Suprapubic skin (tissue), 4 donors: ENCODE measurements at regions not wholly inside any gene's neighbourhood (a gene's known extent, or its start where the extent isn't known, plus 50 kb on each side); places are given as distances from the start of the nearest gene placed in this dataset.

Experiments
- DNase-seq, 2 donors: peaks; one replicate each; pipeline ENCODE4 v3.0.0-alpha.2; 2019; ENCODE audit warnings: low spot score in 2 of 2
- H3K27ac ChIP-seq: fragments of 200-600 bp; sonication (generic); one replicate; pipeline ENCODE4 v1.5.1; 2019
- H3K27me3 ChIP-seq: fragments of 200-600 bp; sonication (generic); one replicate; pipeline ENCODE4 v1.5.1; 2019
- H3K36me3 ChIP-seq: fragments of 200-600 bp; sonication (generic); one replicate; pipeline ENCODE4 v1.5.1; 2019
- H3K4me1 ChIP-seq: fragments of 200-600 bp; sonication (generic); one replicate; pipeline ENCODE4 v1.5.1; 2019
- H3K4me3 ChIP-seq: fragments of 200-600 bp; sonication (generic); one replicate; pipeline ENCODE4 v1.5.1; 2019; ENCODE audit warnings: mild to moderate bottlenecking
- H3K9me3 ChIP-seq: fragments of 200-600 bp; sonication (generic); one replicate; pipeline ENCODE4 v1.5.1; 2019
- CTCF ChIP-seq, 2 donors: fragments of 200-600 bp in 1 of 2; fragments of 450-650 bp in 1 of 2; sonication (generic) in 1 of 2; IDR thresholded peaks; one replicate each; pipeline ENCODE4 v1.5.1; 2016 to 2019; ENCODE audit warnings: antibody characterized with exemption in 2 of 2, mild to moderate bottlenecking in 1 of 2, moderate library complexity in 1 of 2
- EP300 ChIP-seq: sonication (generic); formaldehyde crosslinking; IDR thresholded peaks from one replicate; pipeline ENCODE4 v1.6.1; 2017; ENCODE audit warnings: antibody characterized with exemption
- POLR2A ChIP-seq, 2 donors: fragments of 450-650 bp; IDR thresholded peaks; one replicate each; pipeline ENCODE4 v1.6.1; 2017; ENCODE audit warnings: antibody characterized with exemption in 2 of 2, mild to moderate bottlenecking in 2 of 2, moderate library complexity in 2 of 2
- POLR2AphosphoS5 ChIP-seq, 3 donors: sonication (generic); formaldehyde crosslinking; IDR thresholded peaks; one replicate each; pipeline ENCODE4 v1.6.1; 2017; ENCODE audit warnings: antibody characterized with exemption in 3 of 3
- WGBS: methylation state at CpG from one replicate; pipeline ENCODE4 v1.1.5; 2018; 5-methylcytosine and 5-hydroxymethylcytosine counted together

DNA sequence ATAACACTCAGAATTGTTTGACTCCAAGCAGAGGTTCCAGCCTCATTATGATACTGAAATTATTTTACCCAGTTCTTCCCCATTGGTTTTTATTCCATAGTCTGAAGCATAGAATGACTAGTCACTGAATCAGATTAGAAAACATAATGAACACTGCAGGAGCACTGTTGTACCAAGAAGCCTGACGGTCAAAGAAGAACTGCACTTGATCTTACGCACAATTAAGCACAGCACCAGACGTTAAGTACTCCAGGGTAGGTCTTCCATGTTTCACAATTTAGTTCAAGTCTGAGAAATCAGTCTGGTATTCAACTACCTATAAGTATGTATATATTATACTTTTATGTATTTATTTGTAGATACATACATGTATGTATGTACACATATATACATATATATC, 973.5 kb upstream of the SPRY2 start:
- Histone ChIP-seq H3K36me3 (no peaks in the 10 kb centered on the region), H3K9me3 (peaks cover 1% of the 10 kb centered on the region), H3K4me1 (no peaks in the 10 kb centered on the region), H3K27ac (no peak overlapping the region), H3K4me3 (no peak overlapping the region), H3K27me3 (no peaks in the 10 kb centered on the region)
- DNase-seq: no peak
- no peak for TF ChIP-seq CTCF (IDR thresholded peaks at IDR 0.05)
- TF ChIP-seq POLR2A (IDR thresholded peaks at IDR 0.05): no peak
- TF ChIP-seq POLR2AphosphoS5 (IDR thresholded peaks at IDR 0.05): no peak
- TF ChIP-seq EP300: no peak
- WGBS: 84% methylated on average over 3 of the region's 3 CpGs

GRCh38 chr13:81305928-81306327, 965.0 kb upstream of the SPRY2 start:
- no peak for TF ChIP-seq POLR2AphosphoS5 (IDR thresholded peaks at IDR 0.05)
- no peak for TF ChIP-seq CTCF (IDR thresholded peaks at IDR 0.05)
- no peak for TF ChIP-seq POLR2A (IDR thresholded peaks at IDR 0.05)
- DNase-seq: no peak
- Histone ChIP-seq H3K27ac (no peak overlapping the region), H3K4me3 (no peak overlapping the region), H3K4me1 (no peaks in the 10 kb centered on the region), H3K27me3 (no peaks in the 10 kb centered on the region), H3K9me3 (no peaks in the 10 kb centered on the region), H3K36me3 (no peaks in the 10 kb centered on the region)

DNA sequence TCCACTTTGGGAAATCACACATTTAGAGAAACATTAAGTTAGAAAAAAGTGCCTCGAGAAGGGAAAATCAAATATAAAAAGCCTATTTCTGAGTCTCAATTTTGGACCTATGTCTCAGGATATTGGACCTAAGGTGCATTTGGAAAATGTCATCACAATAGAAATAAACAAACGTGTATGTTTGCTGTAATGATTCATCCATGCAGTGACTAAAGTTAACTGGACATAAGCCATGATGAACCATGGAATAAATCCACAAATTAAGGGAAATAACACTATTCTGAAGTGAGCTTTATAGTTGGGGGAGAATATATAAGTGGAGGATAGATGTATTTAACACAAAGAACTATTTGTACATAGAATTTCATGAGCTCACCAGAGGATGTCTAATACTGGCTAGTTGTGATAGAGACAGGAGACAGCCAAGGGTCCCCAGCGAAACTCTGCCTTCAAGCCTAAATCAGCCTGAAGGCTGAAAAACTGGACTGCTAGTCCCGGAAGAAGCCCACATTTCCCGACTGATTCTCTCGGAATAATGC, 963.3 kb upstream of the SPRY2 start:
- DNase-seq: no peak
- Histone ChIP-seq H3K27ac (no peak overlapping the region), H3K9me3 (no peaks in the 10 kb centered on the region), H3K4me3 (no peak overlapping the region), H3K36me3 (no peaks in the 10 kb centered on the region), H3K4me1 (no peaks in the 10 kb centered on the region), H3K27me3 (no peaks in the 10 kb centered on the region)
- TF ChIP-seq CTCF (IDR thresholded peaks at IDR 0.05) (no peak), POLR2A (IDR thresholded peaks at IDR 0.05) (no peak), POLR2AphosphoS5 (IDR thresholded peaks at IDR 0.05) (no peak), EP300 (no peak)
- 77% methylated on average over 6 of the region's 6 CpGs for WGBS

DNA sequence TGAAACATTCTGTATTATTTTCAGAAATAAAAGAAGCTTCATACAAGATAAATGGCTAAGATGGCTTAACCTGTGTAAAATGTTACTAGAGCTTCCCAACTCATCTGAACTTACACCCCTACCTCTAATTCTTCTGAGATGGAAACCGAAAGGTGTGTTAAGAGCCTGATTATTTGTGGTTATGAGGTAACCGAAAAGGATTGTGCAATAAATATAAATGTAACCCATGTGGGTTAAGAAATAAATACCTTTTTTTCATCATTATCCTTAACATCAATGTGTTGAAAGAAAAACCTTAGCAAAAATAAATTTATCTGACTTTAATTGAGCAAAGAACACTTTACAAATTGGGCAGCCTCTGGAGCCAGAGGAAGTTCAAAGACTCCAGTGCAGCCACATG, 961.8 kb upstream of the SPRY2 start:
- H3K4me3 ChIP-seq: no peak overlapping the region
- H3K36me3 ChIP-seq: no peaks in the 10 kb centered on the region
- 75% methylated on average over 2 of the region's 2 CpGs for WGBS
- DNase-seq: no peak
- H3K27me3 ChIP-seq: no peaks in the 10 kb centered on the region
- no peaks in the 10 kb centered on the region for H3K4me1 ChIP-seq
- H3K9me3 ChIP-seq: no peaks in the 10 kb centered on the region
- no peak overlapping the region for H3K27ac ChIP-seq
- TF ChIP-seq POLR2AphosphoS5 (IDR thresholded peaks at IDR 0.05) (no peak), POLR2A (IDR thresholded peaks at IDR 0.05) (no peak), EP300 (no peak)

- TF ChIP-seq CTCF (IDR thresholded peaks at IDR 0.05) (no peak), EP300 (no peak), POLR2A (IDR thresholded peaks at IDR 0.05) (no peak), POLR2AphosphoS5 (IDR thresholded peaks at IDR 0.05) (no peak)
- no peak for DNase-seq
Measured at GRCh38 chr13:81302125-81302524, 961.2 kb upstream of the SPRY2 start.

GRCh38 chr13:81295177-81295576, 954.3 kb upstream of the SPRY2 start:
- Histone ChIP-seq H3K36me3 (no peaks in the 10 kb centered on the region), H3K27ac (no peak overlapping the region), H3K9me3 (no peaks in the 10 kb centered on the region), H3K4me3 (no peak overlapping the region), H3K27me3 (no peaks in the 10 kb centered on the region), H3K4me1 (no peaks in the 10 kb centered on the region)
- no peak for DNase-seq
- TF ChIP-seq POLR2A (IDR thresholded peaks at IDR 0.05): no peak
- TF ChIP-seq CTCF (IDR thresholded peaks at IDR 0.05): no peak
- TF ChIP-seq POLR2AphosphoS5 (IDR thresholded peaks at IDR 0.05): no peak
- no peak for TF ChIP-seq EP300

More at GRCh38 chr13:81302125-81302524, 961.2 kb upstream of the SPRY2 start:
- Histone ChIP-seq H3K4me1 (no peaks in the 10 kb centered on the region), H3K36me3 (no peaks in the 10 kb centered on the region), H3K27me3 (no peaks in the 10 kb centered on the region), H3K9me3 (no peaks in the 10 kb centered on the region), H3K27ac (no peak overlapping the region), H3K4me3 (no peak overlapping the region)
